ENCODE measurements at regions not wholly inside any gene's neighbourhood (a gene's known extent, or its start where the extent isn't known, plus 50 kb on each side); places are given as distances from the start of the nearest gene placed in this dataset.
A peak's percentile ranks its signal among the peaks of the same experiment; 100 is the strongest.

DNA sequence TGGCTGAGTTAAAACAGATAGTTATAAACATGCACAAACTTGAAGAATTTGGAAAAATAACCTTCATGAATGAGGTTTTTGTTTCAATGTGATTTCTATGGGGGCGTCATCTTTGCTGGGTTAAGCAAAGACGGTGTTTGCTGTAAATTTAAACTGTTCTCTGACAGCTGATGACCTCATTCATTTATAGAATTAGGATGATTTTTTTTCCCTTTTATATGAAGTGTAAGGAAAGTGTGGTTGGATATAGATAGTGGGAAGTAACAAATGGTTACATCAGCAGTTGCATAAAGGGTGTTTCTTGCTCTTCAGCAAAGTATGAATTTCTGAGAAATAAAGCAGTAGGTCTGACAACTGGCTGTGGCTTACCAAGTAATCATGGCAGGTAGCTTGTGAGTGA is 137.2 kb upstream of the CENPW start:
- Mint-ChIP-seq H3K4me3 (no peak overlapping the region), H3K27me3 (ENCODE audit: low read depth) (no peaks in the 10 kb centered on the region), H3K27ac (ENCODE audit: unreplicated experiment) (peak overlapping the region; percentile 37), H3K9me3 (no peaks in the 10 kb centered on the region), H3K36me3 (ENCODE audit: low read depth) (no peaks in the 10 kb centered on the region), H3K4me1 (no peaks in the 10 kb centered on the region)
- TF ChIP-seq, protein P1, sequence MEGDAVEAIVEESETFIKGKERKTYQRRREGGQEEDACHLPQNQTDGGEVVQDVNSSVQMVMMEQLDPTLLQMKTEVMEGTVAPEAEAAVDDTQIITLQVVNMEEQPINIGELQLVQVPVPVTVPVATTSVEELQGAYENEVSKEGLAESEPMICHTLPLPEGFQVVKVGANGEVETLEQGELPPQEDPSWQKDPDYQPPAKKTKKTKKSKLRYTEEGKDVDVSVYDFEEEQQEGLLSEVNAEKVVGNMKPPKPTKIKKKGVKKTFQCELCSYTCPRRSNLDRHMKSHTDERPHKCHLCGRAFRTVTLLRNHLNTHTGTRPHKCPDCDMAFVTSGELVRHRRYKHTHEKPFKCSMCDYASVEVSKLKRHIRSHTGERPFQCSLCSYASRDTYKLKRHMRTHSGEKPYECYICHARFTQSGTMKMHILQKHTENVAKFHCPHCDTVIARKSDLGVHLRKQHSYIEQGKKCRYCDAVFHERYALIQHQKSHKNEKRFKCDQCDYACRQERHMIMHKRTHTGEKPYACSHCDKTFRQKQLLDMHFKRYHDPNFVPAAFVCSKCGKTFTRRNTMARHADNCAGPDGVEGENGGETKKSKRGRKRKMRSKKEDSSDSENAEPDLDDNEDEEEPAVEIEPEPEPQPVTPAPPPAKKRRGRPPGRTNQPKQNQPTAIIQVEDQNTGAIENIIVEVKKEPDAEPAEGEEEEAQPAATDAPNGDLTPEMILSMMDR (conservative IDR thresholded peaks at IDR 0.05): no peak
- no peak for DNase-seq (ENCODE audit: low read depth, low spot score)

DNA sequence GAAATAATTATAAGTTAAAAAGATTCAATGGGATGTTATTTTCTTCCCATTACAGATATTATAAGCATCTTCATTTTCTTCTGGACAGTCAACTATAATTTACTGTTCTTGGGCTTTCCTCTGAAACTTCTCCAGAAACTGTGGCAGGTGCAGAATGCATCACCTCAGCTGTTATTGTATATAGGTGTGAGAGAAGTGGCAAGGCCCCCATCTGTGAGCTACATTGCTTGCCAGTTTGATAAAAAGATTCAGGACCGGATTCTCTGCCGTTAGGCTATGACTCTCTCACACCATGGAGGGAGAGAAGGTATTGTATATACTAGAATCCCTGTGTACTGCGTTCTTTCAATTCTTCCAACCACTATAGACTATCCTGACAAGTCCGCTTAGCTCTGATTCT is 135.8 kb upstream of the CENPW start:
- no peak for DNase-seq (ENCODE audit: low read depth, low spot score)
- H3K27ac Mint-ChIP-seq (ENCODE audit: unreplicated experiment): no peak overlapping the region
- H3K36me3 Mint-ChIP-seq (ENCODE audit: low read depth): no peaks in the 10 kb centered on the region
- TF ChIP-seq, protein P1 (conservative IDR thresholded peaks at IDR 0.05): no peak
- no peaks in the 10 kb centered on the region for H3K9me3 Mint-ChIP-seq
- no peaks in the 10 kb centered on the region for H3K27me3 Mint-ChIP-seq (ENCODE audit: low read depth)
- H3K4me3 Mint-ChIP-seq: no peak overlapping the region
- peaks cover 4% of the 10 kb centered on the region for H3K4me1 Mint-ChIP-seq

DNA sequence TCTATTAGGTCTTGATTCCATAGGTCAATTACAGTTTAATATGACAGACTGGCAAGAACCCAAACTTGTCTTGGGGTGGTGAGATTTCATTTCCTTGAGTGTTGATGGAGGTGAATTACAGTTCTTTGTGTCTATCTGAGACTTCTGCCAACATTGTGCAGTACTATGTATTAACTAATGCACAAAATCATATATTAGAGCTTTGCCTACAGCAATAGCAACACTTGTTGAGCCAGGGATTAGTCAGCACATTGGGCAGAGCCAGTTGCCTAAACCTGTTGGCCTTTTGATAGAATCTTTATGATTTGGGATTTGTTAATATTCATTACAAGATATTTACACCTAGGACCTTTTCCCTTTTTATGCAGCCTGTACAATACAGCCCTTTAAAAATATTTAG is 135.3 kb upstream of the CENPW start:
- Mint-ChIP-seq H3K27ac (ENCODE audit: unreplicated experiment) (no peak overlapping the region), H3K36me3 (ENCODE audit: low read depth) (no peaks in the 10 kb centered on the region), H3K27me3 (ENCODE audit: low read depth) (no peaks in the 10 kb centered on the region), H3K9me3 (no peaks in the 10 kb centered on the region), H3K4me3 (no peak overlapping the region), H3K4me1 (peaks cover 4% of the 10 kb centered on the region)
- TF ChIP-seq, protein P1 (conservative IDR thresholded peaks at IDR 0.05): no peak
- DNase-seq (ENCODE audit: low read depth, low spot score): no peak

DNA sequence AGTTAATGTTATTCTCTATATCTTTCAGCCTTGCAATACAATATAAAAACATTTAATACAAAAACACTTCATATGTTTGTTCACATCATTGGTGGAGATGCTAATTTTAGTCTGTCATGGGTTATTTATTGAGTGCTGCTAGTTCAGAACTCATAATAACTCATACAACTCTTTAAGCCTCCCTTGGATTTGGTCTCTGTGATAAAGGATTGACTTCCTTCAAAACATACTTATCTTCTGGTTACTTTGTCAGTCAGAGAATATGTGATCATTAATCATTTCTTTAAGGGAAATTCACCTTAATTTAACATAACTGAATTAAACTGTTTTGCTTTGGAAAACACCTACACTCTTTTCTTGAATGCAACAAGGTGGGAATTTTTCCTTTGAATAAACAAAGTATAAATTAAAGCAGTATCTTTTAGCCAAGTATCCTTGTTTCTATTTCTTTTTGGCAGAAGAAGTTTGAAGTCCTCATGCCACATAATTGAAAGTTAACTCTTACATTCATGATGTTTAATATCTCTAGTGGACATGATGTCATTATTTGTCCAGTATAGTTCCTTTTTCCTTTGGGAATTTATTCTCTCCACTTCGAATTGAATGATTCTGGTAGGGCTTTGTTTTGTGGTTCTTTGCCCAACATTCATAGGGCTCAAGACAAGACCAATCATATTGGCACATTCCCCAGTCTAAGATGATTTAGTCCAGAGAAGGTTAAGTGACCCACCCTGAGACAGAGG is 133.2 kb upstream of the CENPW start:
- Mint-ChIP-seq H3K4me1 (peaks cover 17% of the 10 kb centered on the region), H3K27me3 (ENCODE audit: low read depth) (no peaks in the 10 kb centered on the region), H3K27ac (ENCODE audit: unreplicated experiment) (no peak overlapping the region), H3K36me3 (ENCODE audit: low read depth) (peaks cover 3% of the 10 kb centered on the region), H3K4me3 (no peak overlapping the region), H3K9me3 (peaks cover 3% of the 10 kb centered on the region)
- no peak for DNase-seq (ENCODE audit: low read depth, low spot score)
- TF ChIP-seq, protein P1 (conservative IDR thresholded peaks at IDR 0.05): no peak

DNA sequence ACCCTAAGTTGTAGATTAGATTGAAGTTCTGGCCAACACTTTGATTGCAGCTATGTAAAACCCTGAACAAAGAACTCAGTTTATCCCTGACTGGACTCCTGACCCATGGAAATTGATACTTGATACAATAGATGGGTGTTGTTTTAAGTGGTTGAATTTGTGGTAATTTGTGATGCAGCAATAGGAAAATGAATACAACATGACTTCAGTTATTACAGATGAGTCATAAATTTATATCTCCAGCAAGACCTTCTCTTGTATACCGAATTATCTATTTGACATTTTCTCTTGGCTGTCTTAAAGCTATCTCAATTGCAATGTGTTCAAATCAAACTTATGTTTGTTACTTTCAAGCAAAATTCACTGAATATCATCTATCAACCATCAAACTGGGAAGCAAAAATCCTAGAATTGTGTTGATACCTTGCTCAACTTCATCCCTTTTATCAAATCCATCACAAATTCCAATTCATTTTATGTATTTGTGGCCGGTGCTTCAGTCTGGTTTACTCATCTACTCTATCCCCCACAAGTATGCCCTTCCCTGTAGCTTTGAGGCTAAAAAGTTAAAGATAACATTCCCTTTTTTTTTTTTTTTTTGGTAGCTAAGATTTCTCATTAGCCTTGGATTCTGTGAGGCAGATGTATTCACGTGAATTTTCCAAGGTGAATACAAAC is 129.4 kb upstream of the CENPW start:
- TF ChIP-seq, protein P1 (conservative IDR thresholded peaks at IDR 0.05): no peak
- peaks cover 3% of the 10 kb centered on the region for H3K36me3 Mint-ChIP-seq (ENCODE audit: low read depth)
- peaks cover 17% of the 10 kb centered on the region for H3K4me1 Mint-ChIP-seq
- peaks cover 7% of the 10 kb centered on the region for H3K9me3 Mint-ChIP-seq
- no peak for DNase-seq (ENCODE audit: low read depth, low spot score)
- H3K27ac Mint-ChIP-seq (ENCODE audit: unreplicated experiment): peak overlapping the region; percentile 69
- no peak overlapping the region for H3K4me3 Mint-ChIP-seq
- H3K27me3 Mint-ChIP-seq (ENCODE audit: low read depth): no peaks in the 10 kb centered on the region

All from neural crest cell (in vitro differentiated cells).